Uterus (tissue), 2 donors: ENCODE measurements at regions not wholly inside any gene's neighbourhood (a gene's known extent, or its start where the extent isn't known, plus 50 kb on each side); places are given as distances from the start of the nearest gene placed in this dataset.

Source experiments
- CTCF ChIP-seq, 4 experiments: fragments of 200-600 bp in 2 of 4; fragments of 450-650 bp in 2 of 4; sonication (generic) in 2 of 4; IDR thresholded peaks; one replicate each; pipeline ENCODE4 v1.5.1; 2016 to 2019; ENCODE audit warnings: antibody characterized with exemption in 4 of 4, mild to moderate bottlenecking in 2 of 4, moderate library complexity in 1 of 4
- POLR2A ChIP-seq, 2 donors: fragments of 450-650 bp; IDR thresholded peaks; one replicate each; pipeline ENCODE4 v1.6.1; 2016; ENCODE audit warnings: antibody characterized with exemption in 2 of 2, mild to moderate bottlenecking in 1 of 2, moderate library complexity in 1 of 2

- TF ChIP-seq CTCF (IDR thresholded peaks at IDR 0.05) (no peak), POLR2A (IDR thresholded peaks at IDR 0.05) (no peak)
Observed at GRCh38 chr11:34787348-34787747, 128.8 kb downstream of the APIP start.
